Activated CD4-positive, alpha-beta T cell treated with anti-CD3 and anti-CD28 coated beads for 36 hours (primary cell): ENCODE measurements at regions not wholly inside any gene's neighbourhood (a gene's known extent, or its start where the extent isn't known, plus 50 kb on each side); places are given as distances from the start of the nearest gene placed in this dataset.
"Not testable (repeated sequence)": the region's sequence is repeated elsewhere in the genome, so short reads cannot be mapped to it uniquely, and the experiment has no call there.

Experiments
- ATAC-seq: fragments of 200-7000 bp; cut with Tn5 transposase; one replicate; pipeline ENCODE4 v1.10.0; 2021; ENCODE audit warnings: mild to moderate bottlenecking, moderate library complexity
- CTCF ChIA-PET: fragments of 350-600 bp; sonication (Branson Sonifier 250); formaldehyde crosslinking; loops from one replicate; lab custom pipeline; 2021; ENCODE audit warnings: antibody characterized with exemption; lab: Charles Lee
- POLR2A ChIA-PET: fragments of 350-600 bp; sonication (Branson Sonifier 250); formaldehyde crosslinking; loops from one replicate; lab custom pipeline; 2021; ENCODE audit warnings: antibody characterized with exemption, inconsistent platforms; lab: Charles Lee
- DNase-seq: peaks from one replicate; pipeline ENCODE4 v3.0.0-alpha.2; 2020
- H3K27ac Mint-ChIP-seq: one replicate; pipeline ENCODE4 v1.8.0; 2021; ENCODE audit warnings: mixed read lengths
- H3K27me3 Mint-ChIP-seq: one replicate; pipeline ENCODE4 v1.8.0; 2021; ENCODE audit warnings: mixed read lengths
- H3K36me3 Mint-ChIP-seq: one replicate; pipeline ENCODE4 v1.8.0; 2021; ENCODE audit warnings: low read depth, mixed read lengths
- H3K4me1 Mint-ChIP-seq: one replicate; pipeline ENCODE4 v1.8.0; 2021; ENCODE audit warnings: mixed read lengths
- H3K4me3 Mint-ChIP-seq: one replicate; pipeline ENCODE4 v1.8.0; 2021; ENCODE audit warnings: mild to moderate bottlenecking, moderate library complexity, mixed read lengths
- H3K9me3 Mint-ChIP-seq: one replicate; pipeline ENCODE4 v1.8.0; 2021; ENCODE audit warnings: low read depth, mixed read lengths
- intact Hi-C, 2 experiments: fragments of 100-400 bp; cut with DNase I in 1 of 2; cut with micrococcal nuclease in 1 of 2; formaldehyde crosslinking; loops; one replicate each; pipeline versions ENCODE4 v1.14.2 to v1.15.1; 2022 to 2024; cut with DNase I, micrococcal nuclease

DNA sequence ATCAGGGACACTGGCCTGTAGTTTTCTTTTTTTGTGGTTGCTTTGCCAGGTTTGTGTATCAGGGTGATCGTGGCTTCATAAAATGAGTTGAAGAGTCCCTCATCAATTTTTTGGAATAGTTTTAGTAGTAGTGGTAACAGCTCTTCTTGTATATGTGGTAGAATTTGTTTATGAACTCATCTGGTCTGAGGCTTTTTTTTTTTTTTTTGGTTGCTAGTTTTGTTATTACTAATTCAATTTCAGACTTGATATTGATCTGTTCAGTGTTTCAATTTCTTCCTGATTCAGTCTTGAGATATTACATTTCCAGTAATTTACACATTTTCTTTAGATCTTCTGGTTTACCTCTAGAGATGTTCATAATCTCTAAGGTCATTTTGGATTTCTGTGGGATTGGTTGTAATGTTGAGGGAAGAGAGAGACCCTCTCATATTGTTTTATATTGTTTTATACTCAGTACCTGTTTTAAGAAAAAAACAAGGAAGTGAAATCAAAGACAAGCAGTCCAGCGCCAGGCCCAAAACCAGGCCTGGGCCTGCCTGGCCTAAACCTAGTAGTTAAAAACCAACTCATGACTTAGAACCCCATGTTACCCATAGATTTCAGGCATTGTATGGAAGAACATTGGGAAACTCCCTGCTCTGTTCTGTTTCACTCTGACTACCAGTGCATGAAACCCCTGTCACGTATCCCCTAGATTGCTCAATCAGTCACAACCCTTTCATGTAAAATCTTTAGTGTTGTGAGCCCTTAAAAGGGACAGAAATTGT is 836.7 kb upstream of the NDST4 start:
- H3K9me3 Mint-ChIP-seq, H3K36me3 Mint-ChIP-seq, H3K4me1 Mint-ChIP-seq, ATAC-seq, intact Hi-C loops, H3K27me3 Mint-ChIP-seq, CTCF ChIA-PET, POLR2A ChIA-PET, H3K27ac Mint-ChIP-seq, H3K4me3 Mint-ChIP-seq, DNase-seq: not testable (repeated sequence)

DNA sequence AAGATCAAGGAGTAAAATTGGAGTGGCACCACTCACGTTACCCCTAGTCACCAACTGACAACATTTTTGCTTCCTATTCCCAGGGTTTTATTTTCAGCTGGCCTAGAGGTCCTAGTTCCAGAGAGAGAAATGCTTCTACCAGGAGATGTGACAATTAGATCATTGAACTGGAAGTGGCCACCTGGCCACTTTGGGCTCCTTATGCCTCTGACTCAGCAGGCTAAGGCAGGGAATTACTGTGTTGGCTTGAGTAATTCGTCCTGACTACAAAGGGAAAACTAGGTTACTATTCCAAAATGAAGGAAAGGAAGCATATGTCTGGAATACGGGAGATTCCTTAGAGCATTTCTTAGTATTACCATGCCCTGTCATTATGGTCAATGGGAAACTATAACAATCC is 831.6 kb upstream of the NDST4 start:
- no peaks in the 10 kb centered on the region for H3K36me3 Mint-ChIP-seq
- no peaks in the 10 kb centered on the region for H3K9me3 Mint-ChIP-seq
- no peaks in the 10 kb centered on the region for H3K4me1 Mint-ChIP-seq
- POLR2A ChIA-PET: no interaction called here
- no peak overlapping the region for H3K27ac Mint-ChIP-seq
- ATAC-seq (no peak), DNase-seq (no peak)
- H3K27me3 Mint-ChIP-seq: no peaks in the 10 kb centered on the region
- CTCF ChIA-PET: no interaction called here
- intact Hi-C loops: no loop called here
- no peak overlapping the region for H3K4me3 Mint-ChIP-seq

DNA sequence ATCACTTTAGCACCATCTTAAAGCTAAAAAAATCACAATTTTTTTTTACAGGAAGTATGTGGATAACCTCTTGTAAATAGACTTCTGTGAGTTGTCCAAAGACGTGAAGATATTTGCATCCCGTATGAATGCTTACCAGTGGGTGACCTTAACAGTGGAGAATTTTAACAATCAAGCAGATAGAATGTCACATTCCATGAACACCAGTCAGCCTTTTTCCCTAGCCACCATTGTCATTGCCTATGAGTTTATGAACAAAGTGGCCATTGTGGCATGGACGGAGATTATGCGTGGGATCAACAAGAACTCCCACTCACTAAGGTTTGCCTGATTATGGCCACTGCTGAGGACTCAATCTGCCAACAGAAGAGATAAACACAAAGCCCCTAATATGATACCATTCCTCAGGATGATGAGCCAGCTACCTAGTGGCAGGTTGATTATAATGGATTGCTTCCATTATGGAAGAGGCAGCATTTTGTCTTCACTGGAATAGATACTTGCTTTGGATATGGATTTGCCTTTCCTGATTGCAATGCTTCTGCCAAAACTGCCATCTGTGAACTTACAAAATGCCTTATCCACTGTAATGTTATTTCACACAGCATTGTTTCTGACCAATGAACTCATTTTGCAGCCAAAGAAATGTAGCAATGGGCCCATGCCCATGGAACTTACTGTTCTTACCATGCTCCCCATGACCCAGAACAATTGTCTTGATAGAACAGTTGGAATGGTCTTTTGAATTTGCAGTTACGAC is 830.9 kb upstream of the NDST4 start:
- no peak overlapping the region for H3K27ac Mint-ChIP-seq
- ChIA-PET POLR2A (no interaction called here), CTCF (no interaction called here)
- H3K27me3 Mint-ChIP-seq: no peaks in the 10 kb centered on the region
- intact Hi-C loops: no loop called here
- DNase-seq (no peak), ATAC-seq (no peak)
- no peaks in the 10 kb centered on the region for H3K36me3 Mint-ChIP-seq
- H3K4me1 Mint-ChIP-seq: no peaks in the 10 kb centered on the region
- no peak overlapping the region for H3K4me3 Mint-ChIP-seq
- H3K9me3 Mint-ChIP-seq: no peaks in the 10 kb centered on the region

DNA sequence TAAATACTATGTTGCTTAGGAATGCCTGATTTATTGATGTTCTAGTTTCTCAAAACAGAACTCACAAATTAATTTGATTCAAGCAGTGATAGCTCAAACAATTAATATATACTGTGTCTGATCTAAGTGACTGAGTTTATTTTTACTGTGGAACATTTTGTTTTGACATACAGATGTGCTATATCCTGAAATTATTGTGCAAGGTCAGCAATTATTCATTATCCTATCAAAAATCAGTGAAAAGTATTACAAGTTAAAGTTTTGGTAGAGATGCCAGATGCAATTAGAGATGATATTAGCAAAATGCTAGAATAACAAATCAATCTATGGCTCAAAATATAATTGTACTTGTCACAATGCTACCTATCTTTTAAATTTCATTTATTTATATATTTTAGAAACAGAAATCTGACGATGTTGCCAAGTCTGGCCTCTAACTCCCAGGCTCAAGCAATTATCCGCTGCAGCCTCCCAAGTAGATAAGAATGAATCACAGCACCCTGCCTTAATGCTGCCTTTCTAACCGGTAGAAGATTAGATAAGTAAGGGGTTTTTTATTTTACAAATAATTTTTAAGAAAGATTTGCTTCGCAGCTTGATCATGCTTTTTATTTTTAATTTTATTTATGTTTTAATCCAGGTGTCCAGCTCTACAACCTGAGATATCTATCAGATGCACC is 825.5 kb upstream of the NDST4 start:
- POLR2A ChIA-PET: no interaction called here
- CTCF ChIA-PET: no interaction called here
- Mint-ChIP-seq H3K27me3 (no peaks in the 10 kb centered on the region), H3K9me3 (no peaks in the 10 kb centered on the region), H3K36me3 (no peaks in the 10 kb centered on the region), H3K27ac (no peak overlapping the region), H3K4me3 (no peak overlapping the region), H3K4me1 (no peaks in the 10 kb centered on the region)
- DNase-seq: no peak
- ATAC-seq: no peak
- intact Hi-C loops: no loop called here

DNA sequence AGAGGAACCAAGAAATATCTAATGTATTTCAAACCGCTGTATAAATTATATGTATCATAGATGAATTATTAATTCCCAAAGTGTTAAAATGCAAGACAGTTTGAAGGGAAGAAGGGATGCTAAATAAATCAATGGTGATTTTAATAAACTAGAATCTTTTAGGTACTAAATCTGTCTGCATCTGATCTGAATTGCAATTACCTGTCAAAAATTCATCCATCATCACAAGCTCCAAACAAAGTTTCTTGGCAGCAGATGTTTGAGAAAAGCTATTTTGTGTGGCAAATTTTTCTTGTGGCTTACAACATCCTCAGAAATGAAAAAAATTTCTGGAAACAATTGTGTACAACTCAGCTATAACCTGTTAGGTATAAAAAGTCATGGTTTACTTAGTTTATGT is 816.0 kb upstream of the NDST4 start:
- peaks cover 2% of the 10 kb centered on the region for H3K9me3 Mint-ChIP-seq
- ChIA-PET POLR2A (no interaction called here), CTCF (no interaction called here)
- ATAC-seq: no peak
- intact Hi-C loops: no loop called here
- no peaks in the 10 kb centered on the region for H3K27me3 Mint-ChIP-seq
- H3K4me1 Mint-ChIP-seq: no peaks in the 10 kb centered on the region
- no peaks in the 10 kb centered on the region for H3K36me3 Mint-ChIP-seq
- no peak overlapping the region for H3K27ac Mint-ChIP-seq
- DNase-seq: no peak
- H3K4me3 Mint-ChIP-seq: no peak overlapping the region

DNA sequence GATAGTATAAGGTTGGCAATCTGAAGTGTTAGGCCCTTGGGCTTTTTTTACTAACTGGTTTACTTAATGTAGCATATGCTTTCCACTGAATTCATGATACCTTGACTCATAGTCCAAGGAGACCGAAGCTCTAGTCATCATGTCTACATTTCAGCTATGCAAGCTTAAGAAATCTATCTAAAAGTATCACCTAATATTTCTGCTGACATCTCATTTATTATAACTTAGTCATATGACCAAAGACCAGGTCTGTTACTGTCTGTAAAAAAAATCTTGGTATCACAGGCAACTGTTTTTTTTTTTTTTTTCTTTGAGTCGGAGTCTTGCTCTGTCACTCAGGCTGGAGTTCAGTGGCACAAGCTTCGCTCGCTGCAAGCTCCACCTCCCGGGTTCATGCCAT is 814.0 kb upstream of the NDST4 start:
- Mint-ChIP-seq H3K36me3 (no peaks in the 10 kb centered on the region), H3K27me3 (no peaks in the 10 kb centered on the region), H3K4me3 (no peak overlapping the region), H3K9me3 (peaks cover 2% of the 10 kb centered on the region), H3K4me1 (no peaks in the 10 kb centered on the region), H3K27ac (no peak overlapping the region)
- intact Hi-C loops: no loop called here
- DNase-seq (no peak), ATAC-seq (no peak)
- ChIA-PET POLR2A (no interaction called here), CTCF (no interaction called here)

DNA sequence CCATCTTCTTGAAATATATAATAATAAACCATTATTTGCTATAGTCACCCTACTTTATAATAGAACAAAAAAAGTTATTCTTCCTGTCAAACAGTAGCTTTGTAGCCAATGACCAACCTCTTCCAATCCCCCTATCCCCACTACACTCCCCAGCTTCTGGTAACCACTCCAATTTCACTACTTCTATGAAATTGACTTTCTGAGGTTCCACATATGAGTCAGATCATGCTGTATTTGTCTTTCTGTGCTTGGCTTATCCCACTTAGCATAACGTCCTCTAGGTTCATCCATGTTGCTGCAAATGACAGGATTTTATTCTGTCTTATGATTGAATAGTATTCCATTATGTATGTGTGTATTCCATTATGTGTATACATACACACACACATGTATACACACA is 809.7 kb upstream of the NDST4 start:
- Mint-ChIP-seq H3K27ac (no peak overlapping the region), H3K27me3 (no peaks in the 10 kb centered on the region), H3K4me1 (no peaks in the 10 kb centered on the region), H3K9me3 (no peaks in the 10 kb centered on the region), H3K36me3 (no peaks in the 10 kb centered on the region), H3K4me3 (no peak overlapping the region)
- intact Hi-C loops: no loop called here
- ChIA-PET POLR2A (no interaction called here), CTCF (no interaction called here)
- no peak for DNase-seq
- ATAC-seq: no peak

DNA sequence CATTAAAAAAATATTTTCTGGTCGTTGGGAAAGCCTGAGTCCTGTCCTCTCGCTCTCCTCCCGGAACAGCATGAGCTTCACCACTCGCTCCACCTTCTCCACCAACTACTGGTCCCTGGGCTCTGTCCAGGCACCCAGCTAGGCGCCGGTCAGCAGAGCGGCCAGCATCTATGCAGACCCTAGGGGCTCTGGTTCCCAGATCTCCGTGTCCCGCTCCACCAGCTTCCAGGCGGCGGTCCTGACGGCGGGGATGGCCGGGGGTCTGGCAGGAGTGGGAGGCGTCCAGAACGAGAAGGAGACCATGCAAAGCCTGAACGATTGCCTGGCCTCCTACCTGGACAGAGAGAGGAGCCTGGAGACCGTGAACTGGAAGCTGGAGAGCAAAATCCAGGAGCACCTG is 807.2 kb upstream of the NDST4 start:
- no peaks in the 10 kb centered on the region for H3K27me3 Mint-ChIP-seq
- H3K4me3 Mint-ChIP-seq: no peak overlapping the region
- no peaks in the 10 kb centered on the region for H3K36me3 Mint-ChIP-seq
- ATAC-seq (no peak), DNase-seq (no peak)
- intact Hi-C loops: no loop called here
- no peak overlapping the region for H3K27ac Mint-ChIP-seq
- no peaks in the 10 kb centered on the region for H3K9me3 Mint-ChIP-seq
- H3K4me1 Mint-ChIP-seq: no peaks in the 10 kb centered on the region
- ChIA-PET CTCF (interaction anchor here (0.6 kb wide), 1 partner anchor 148 kb away, joined by 3 read pairs; no protein-coding TSS in a partner anchor), POLR2A (no interaction called here)

DNA sequence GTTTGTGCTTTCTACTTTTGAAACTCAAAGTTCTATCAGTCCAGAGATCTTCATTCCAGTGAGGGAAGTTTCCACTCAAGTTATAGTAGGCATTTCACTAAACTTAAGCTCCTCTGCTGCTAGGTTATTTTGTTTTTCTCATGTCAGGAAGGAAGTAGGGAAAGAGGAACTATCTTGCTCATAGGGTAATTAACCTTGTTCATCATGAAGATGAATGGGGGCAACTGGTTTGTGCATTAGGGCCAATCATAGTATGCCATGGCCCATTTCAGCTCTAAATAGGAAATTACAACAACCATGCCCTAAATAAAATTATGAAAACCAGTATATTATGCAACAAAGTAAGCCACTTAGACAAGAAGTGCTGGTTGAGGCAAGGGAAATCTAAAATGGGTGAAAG is 804.7 kb upstream of the NDST4 start:
- Mint-ChIP-seq H3K27ac (no peak overlapping the region), H3K4me1 (no peaks in the 10 kb centered on the region), H3K27me3 (no peaks in the 10 kb centered on the region), H3K9me3 (no peaks in the 10 kb centered on the region), H3K36me3 (no peaks in the 10 kb centered on the region), H3K4me3 (no peak overlapping the region)
- no peak for ATAC-seq
- ChIA-PET CTCF (no interaction called here), POLR2A (no interaction called here)
- intact Hi-C loops: no loop called here
- DNase-seq: no peak

DNA sequence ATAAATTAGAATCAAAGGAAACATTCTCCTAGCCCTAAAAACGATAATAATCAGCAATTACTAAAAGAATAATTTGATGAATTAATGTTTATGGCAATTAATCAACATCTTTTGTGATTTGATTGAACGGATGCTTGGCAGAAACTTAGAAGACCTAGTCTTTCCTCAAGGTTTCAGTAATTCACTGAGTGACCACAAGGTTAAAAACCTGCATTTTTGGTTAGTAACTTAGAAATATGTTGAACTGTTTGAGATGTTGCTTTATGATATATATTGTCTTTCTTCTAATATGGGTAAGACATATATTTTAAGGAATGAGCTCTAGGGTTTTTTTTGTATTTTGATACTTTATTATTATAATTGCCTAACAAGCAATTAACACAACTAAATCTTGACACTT is 793.0 kb upstream of the NDST4 start:
- no peak overlapping the region for H3K27ac Mint-ChIP-seq
- ChIA-PET POLR2A (no interaction called here), CTCF (no interaction called here)
- no peaks in the 10 kb centered on the region for H3K36me3 Mint-ChIP-seq
- no peak for ATAC-seq
- intact Hi-C loops: no loop called here
- H3K4me3 Mint-ChIP-seq: no peak overlapping the region
- H3K4me1 Mint-ChIP-seq: no peaks in the 10 kb centered on the region
- DNase-seq: no peak
- no peaks in the 10 kb centered on the region for H3K27me3 Mint-ChIP-seq
- H3K9me3 Mint-ChIP-seq: peaks cover 2% of the 10 kb centered on the region

DNA sequence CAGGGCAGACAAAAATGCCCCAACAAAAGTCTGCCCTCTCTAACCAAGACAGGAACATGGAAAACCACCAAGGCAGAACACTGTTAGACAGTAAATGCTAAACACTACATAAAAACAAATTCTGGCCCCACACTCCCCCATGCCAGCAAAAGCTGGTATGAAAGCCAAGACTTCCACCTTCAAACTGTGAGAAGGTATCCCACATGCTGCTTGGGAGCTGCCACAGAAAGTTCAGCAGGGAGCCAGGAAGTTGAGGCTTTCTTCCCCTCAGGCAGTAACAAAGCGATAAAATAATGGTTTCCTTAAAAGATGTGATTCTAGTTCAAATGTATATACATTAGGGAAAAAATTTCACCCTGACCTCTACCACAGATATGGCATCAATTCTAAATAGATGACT is 770.4 kb upstream of the NDST4 start:
- H3K36me3 Mint-ChIP-seq: no peaks in the 10 kb centered on the region
- no peaks in the 10 kb centered on the region for H3K9me3 Mint-ChIP-seq
- H3K4me1 Mint-ChIP-seq: no peaks in the 10 kb centered on the region
- POLR2A ChIA-PET: no interaction called here
- CTCF ChIA-PET: no interaction called here
- no peak overlapping the region for H3K4me3 Mint-ChIP-seq
- DNase-seq (no peak), ATAC-seq (no peak)
- no peaks in the 10 kb centered on the region for H3K27me3 Mint-ChIP-seq
- H3K27ac Mint-ChIP-seq: no peak overlapping the region
- intact Hi-C loops: no loop called here

DNA sequence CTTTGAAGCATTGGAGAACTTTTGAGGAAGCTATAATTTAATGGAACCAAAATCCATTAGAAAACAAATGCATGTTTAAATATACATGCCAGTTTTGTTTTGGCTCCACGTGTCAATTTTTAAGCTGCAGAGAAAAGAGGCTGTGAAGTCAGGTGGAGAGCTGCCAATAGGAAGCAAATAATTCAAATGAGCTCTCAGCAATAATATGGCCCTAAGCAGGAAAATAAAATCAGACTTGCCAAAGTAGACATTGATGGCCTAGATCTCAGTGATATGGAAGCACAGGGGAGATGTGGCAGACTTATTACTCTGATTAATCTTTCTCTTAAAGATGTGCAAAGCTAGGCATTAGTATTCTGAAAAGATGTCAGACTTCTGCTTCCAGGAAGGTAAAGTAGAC is 769.8 kb upstream of the NDST4 start:
- CTCF ChIA-PET: no interaction called here
- no peaks in the 10 kb centered on the region for H3K27me3 Mint-ChIP-seq

More for the DNA sequence above, 769.8 kb upstream of the NDST4 start:
- intact Hi-C loops: no loop called here
- DNase-seq: no peak
- POLR2A ChIA-PET: no interaction called here
- Mint-ChIP-seq H3K36me3 (no peaks in the 10 kb centered on the region), H3K9me3 (no peaks in the 10 kb centered on the region), H3K4me1 (no peaks in the 10 kb centered on the region), H3K27ac (no peak overlapping the region), H3K4me3 (no peak overlapping the region)
- no peak for ATAC-seq
